LNCAP (cell line): ENCODE measurements at regions not wholly inside any gene's neighbourhood (a gene's known extent, or its start where the extent isn't known, plus 50 kb on each side); places are given as distances from the start of the nearest gene placed in this dataset.

Experiments used
- TF ChIP-seq, protein P1 (sequence below): fragments of 450-650 bp; IDR thresholded peaks from 2 replicates; pipeline ENCODE4 v1.5.1; 2017; ENCODE audit warnings: mild to moderate bottlenecking

GRCh38 chr4:4709736-4710135, 149.7 kb upstream of the MSX1 start:
- TF ChIP-seq, protein P1, sequence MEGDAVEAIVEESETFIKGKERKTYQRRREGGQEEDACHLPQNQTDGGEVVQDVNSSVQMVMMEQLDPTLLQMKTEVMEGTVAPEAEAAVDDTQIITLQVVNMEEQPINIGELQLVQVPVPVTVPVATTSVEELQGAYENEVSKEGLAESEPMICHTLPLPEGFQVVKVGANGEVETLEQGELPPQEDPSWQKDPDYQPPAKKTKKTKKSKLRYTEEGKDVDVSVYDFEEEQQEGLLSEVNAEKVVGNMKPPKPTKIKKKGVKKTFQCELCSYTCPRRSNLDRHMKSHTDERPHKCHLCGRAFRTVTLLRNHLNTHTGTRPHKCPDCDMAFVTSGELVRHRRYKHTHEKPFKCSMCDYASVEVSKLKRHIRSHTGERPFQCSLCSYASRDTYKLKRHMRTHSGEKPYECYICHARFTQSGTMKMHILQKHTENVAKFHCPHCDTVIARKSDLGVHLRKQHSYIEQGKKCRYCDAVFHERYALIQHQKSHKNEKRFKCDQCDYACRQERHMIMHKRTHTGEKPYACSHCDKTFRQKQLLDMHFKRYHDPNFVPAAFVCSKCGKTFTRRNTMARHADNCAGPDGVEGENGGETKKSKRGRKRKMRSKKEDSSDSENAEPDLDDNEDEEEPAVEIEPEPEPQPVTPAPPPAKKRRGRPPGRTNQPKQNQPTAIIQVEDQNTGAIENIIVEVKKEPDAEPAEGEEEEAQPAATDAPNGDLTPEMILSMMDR, result no peak

DNA sequence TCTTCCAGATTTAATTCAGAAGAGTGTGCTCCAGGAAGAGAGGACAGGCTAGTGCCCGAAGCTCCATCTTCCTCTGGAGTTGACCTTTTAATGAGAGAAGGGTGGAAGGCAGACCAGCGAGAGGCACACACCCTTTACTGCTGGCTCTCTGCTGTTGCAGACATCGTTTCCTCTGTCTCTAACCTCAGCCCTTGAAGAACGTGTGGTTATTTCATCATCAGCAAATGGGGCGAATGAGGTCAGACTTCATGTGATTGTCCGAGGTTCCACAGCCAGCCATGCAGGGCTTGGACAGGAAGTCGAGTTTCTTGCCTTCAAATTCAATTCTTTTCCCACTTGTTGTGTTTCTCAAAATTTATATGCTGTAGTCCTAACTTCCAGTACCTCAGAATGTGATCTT, 155.2 kb upstream of the MSX1 start:
- TF ChIP-seq, protein P1, result no peak

GRCh38 chr4:4697584-4697983, 155.7 kb upstream of the STX18 start:
- TF ChIP-seq, protein P1, result no peak

DNA sequence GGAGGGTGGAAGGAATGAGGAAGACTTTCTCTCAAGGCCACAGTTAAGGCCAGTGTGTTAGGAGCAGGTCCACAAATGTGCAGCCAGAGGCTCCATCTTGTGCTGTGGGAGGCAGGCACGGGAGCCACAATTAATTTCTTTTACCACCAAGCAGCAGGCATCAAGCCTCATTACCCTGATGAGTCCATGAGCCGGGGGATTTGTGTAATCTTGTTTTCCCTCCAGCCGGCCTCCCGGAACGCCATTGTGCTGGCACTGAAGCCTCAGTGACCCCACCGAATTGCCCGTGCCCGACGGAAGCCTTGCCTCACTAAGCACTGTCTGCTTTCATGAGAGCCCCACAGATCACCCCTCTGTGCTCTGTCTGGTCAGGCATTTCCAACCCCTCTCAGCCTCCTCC, 154.7 kb upstream of the STX18 start:
- TF ChIP-seq, protein P1, result no peak

GRCh38 chr4:4695497-4695896, 153.6 kb upstream of the STX18 start:
- TF ChIP-seq, protein P1, result no peak

GRCh38 chr4:4694827-4695226, 153.0 kb upstream of the STX18 start:
- TF ChIP-seq, protein P1, result no peak

GRCh38 chr4:4694296-4694772, 152.5 kb upstream of the STX18 start:
- TF ChIP-seq, protein P1, result peak; percentile 13; the same call in 1 of the 2 replicates

GRCh38 chr4:4693755-4694295, 152.0 kb upstream of the STX18 start:
- TF ChIP-seq, protein P1, result no peak
